ENCODE measurements at regions not wholly inside any gene's neighbourhood (a gene's known extent, or its start where the extent isn't known, plus 50 kb on each side); places are given as distances from the start of the nearest gene placed in this dataset.

DNA sequence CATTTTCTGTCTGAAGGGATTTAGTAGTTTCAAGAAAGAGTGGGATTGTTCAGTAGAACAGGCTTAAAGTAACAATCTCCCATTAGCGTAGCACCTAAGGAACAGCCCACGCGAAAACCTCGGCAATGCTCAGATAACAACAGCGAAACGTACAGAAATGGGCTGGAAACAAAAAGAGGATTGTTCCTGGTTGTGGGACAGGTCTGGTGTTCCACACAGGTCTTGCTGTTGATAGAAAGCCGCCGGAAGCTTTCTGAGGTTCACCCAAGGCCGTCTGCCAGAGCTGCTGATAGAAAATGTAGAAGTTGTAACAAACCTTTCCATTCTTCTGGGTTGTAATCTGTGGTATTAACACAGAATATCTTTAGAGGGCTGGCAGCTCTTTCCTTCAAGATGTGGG is 69.4 kb upstream of the CLCN4 start:
- Histone ChIP-seq H3K27ac (no peak overlapping the region), H3K27me3 (ENCODE audit: insufficient read depth, low read depth) (no peaks in the 10 kb centered on the region), H3K4me2 (no peak overlapping the region), H3K4me3 (IDR thresholded peaks at IDR 0.05; ENCODE audit: insufficient read depth, low read depth, low read length) (no peak overlapping the region), H2AFZ (ENCODE audit: low read depth) (no peak overlapping the region), H4K20me1 (ENCODE audit: insufficient read depth) (no peaks in the 10 kb centered on the region), H3K4me1 (ENCODE audit: low read depth, poor library complexity, severe bottlenecking) (peaks cover 29% of the 10 kb centered on the region), H3K79me2 (ENCODE audit: insufficient read depth, low read depth) (peaks cover 5% of the 10 kb centered on the region), H3K36me3 (ENCODE audit: insufficient read depth) (no peaks in the 10 kb centered on the region), H3K9ac (no peak overlapping the region)
- TF ChIP-seq CTCF (conservative IDR thresholded peaks at IDR 0.05; ENCODE audit: low read depth, low read length) = no peak

- Histone ChIP-seq H3K4me2 (no peak overlapping the region), H3K27ac (no peak overlapping the region), H3K27me3 (ENCODE audit: insufficient read depth, low read depth) (no peaks in the 10 kb centered on the region), H3K79me2 (ENCODE audit: insufficient read depth, low read depth) (peaks cover 5% of the 10 kb centered on the region; the same call in 1 of the 2 replicates), H3K4me3 (IDR thresholded peaks at IDR 0.05; ENCODE audit: insufficient read depth, low read depth, low read length) (no peak overlapping the region), H2AFZ (ENCODE audit: low read depth) (no peak overlapping the region), H3K4me1 (ENCODE audit: low read depth, poor library complexity, severe bottlenecking) (peaks cover 12% of the 10 kb centered on the region), H3K9ac (no peak overlapping the region), H3K36me3 (ENCODE audit: insufficient read depth) (no peaks in the 10 kb centered on the region), H4K20me1 (ENCODE audit: insufficient read depth) (no peaks in the 10 kb centered on the region)
- no peak for TF ChIP-seq CTCF (conservative IDR thresholded peaks at IDR 0.05; ENCODE audit: low read depth, low read length)
These were observed 67.4 kb upstream of the CLCN4 start for GRCh38 chrX:10089378-10089795.

DNA sequence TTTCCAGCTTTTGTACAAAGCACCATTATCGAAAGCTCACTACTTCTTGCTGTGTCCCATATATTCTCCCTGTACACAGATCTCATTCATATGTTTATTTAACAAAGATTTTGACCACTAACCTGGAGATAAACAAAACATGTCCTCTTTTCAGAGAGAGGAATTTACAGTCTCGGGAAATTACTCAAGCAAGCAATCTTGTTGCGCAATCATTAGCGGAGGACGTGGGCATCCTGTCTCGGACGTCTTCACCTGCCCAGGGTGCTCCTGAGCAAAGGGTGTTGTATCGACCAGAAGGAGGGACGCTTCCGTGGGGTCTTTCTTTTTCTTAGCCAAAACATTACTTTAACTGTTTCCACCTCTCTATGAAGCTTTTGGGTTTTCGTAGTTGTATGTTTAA is 66.5 kb upstream of the CLCN4 start:
- Histone ChIP-seq H3K27ac (no peak overlapping the region), H3K4me2 (no peak overlapping the region), H3K27me3 (ENCODE audit: insufficient read depth, low read depth) (no peaks in the 10 kb centered on the region), H3K4me3 (IDR thresholded peaks at IDR 0.05; ENCODE audit: insufficient read depth, low read depth, low read length) (no peak overlapping the region), H3K79me2 (ENCODE audit: insufficient read depth, low read depth) (no peaks in the 10 kb centered on the region), H4K20me1 (ENCODE audit: insufficient read depth) (no peaks in the 10 kb centered on the region), H3K36me3 (ENCODE audit: insufficient read depth) (no peaks in the 10 kb centered on the region), H3K4me1 (ENCODE audit: low read depth, poor library complexity, severe bottlenecking) (peaks cover 12% of the 10 kb centered on the region), H2AFZ (ENCODE audit: low read depth) (no peak overlapping the region), H3K9ac (no peak overlapping the region)
- TF ChIP-seq CTCF (conservative IDR thresholded peaks at IDR 0.05; ENCODE audit: low read depth, low read length) = no peak

GRCh38 chrX:10095246-10095645 is 61.5 kb upstream of the CLCN4 start:
- no peak overlapping the region for H3K4me3 ChIP-seq (IDR thresholded peaks at IDR 0.05; ENCODE audit: insufficient read depth, low read depth, low read length)
- H3K4me1 ChIP-seq (ENCODE audit: low read depth, poor library complexity, severe bottlenecking) = peaks cover 40% of the 10 kb centered on the region
- no peak overlapping the region for H3K4me2 ChIP-seq
- no peak overlapping the region for H3K9ac ChIP-seq
- H3K27ac ChIP-seq = no peak overlapping the region
- no peaks in the 10 kb centered on the region for H3K36me3 ChIP-seq (ENCODE audit: insufficient read depth)
- no peak for TF ChIP-seq CTCF (conservative IDR thresholded peaks at IDR 0.05; ENCODE audit: low read depth, low read length)
- H2AFZ ChIP-seq (ENCODE audit: low read depth) = no peak overlapping the region
- no peaks in the 10 kb centered on the region for H4K20me1 ChIP-seq (ENCODE audit: insufficient read depth)
- H3K27me3 ChIP-seq (ENCODE audit: insufficient read depth, low read depth) = no peaks in the 10 kb centered on the region
- no peaks in the 10 kb centered on the region for H3K79me2 ChIP-seq (ENCODE audit: insufficient read depth, low read depth)
